ENCODE measurements at regions not wholly inside any gene's neighbourhood (a gene's known extent, or its start where the extent isn't known, plus 50 kb on each side); places are given as distances from the start of the nearest gene placed in this dataset.

DNA sequence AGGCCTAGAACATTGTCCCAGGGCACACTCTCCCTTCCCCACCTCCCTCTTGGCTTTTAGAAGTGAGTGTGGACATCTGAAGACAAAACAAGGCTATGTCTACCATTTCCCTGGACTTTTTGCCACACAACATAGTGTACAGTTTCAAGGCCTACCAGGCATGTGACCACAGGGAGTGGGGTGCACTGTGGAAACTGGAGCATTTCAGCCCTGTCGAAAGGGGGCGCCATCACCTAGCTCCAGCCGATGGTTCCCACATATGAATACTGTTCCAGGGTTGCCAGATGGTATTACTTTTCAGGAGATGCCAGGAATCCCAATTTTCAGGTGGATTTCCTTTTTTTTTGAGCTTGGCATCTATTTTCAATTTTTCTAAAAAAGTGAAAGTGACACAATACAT lies 140.7 kb downstream of the KATNIP start:
- H3K27me3 ChIP-seq (ENCODE audit: insufficient read depth, low read length): no peaks in the 10 kb centered on the region
- H2BK5ac ChIP-seq (ENCODE audit: insufficient read length, low read length): no peak overlapping the region
- H3K4me3 Mint-ChIP-seq: no peak overlapping the region
- no peak overlapping the region for H2BK15ac ChIP-seq (ENCODE audit: low read depth, low read length)
- H3K79me2 ChIP-seq (ENCODE audit: insufficient read depth, low read length): no peaks in the 10 kb centered on the region
- no peak overlapping the region for H3T11ph ChIP-seq (ENCODE audit: low read length)
- no peak overlapping the region for H3K4me2 ChIP-seq (ENCODE audit: insufficient read depth, insufficient read length, low read length)
- H3K27me3 Mint-ChIP-seq (ENCODE audit: low read depth): no peaks in the 10 kb centered on the region
- no peak overlapping the region for H3K27ac ChIP-seq (ENCODE audit: insufficient read length, low read depth, low read length)
- H3K23me2 ChIP-seq (ENCODE audit: insufficient read length, low read depth, low read length, poor library complexity, severe bottlenecking): no peaks in the 10 kb centered on the region
- no peak overlapping the region for H3K4ac ChIP-seq (ENCODE audit: low read depth, low read length)
- H2BK120ac ChIP-seq (ENCODE audit: low read depth, low read length, poor library complexity, severe bottlenecking): no peak overlapping the region
- H2BK12ac ChIP-seq (ENCODE audit: insufficient read length, low read depth, low read length): no peak overlapping the region
- H4K20me1 ChIP-seq (ENCODE audit: control insufficient read depth, insufficient read depth, insufficient read length): no peaks in the 10 kb centered on the region
- TF ChIP-seq, protein P1, sequence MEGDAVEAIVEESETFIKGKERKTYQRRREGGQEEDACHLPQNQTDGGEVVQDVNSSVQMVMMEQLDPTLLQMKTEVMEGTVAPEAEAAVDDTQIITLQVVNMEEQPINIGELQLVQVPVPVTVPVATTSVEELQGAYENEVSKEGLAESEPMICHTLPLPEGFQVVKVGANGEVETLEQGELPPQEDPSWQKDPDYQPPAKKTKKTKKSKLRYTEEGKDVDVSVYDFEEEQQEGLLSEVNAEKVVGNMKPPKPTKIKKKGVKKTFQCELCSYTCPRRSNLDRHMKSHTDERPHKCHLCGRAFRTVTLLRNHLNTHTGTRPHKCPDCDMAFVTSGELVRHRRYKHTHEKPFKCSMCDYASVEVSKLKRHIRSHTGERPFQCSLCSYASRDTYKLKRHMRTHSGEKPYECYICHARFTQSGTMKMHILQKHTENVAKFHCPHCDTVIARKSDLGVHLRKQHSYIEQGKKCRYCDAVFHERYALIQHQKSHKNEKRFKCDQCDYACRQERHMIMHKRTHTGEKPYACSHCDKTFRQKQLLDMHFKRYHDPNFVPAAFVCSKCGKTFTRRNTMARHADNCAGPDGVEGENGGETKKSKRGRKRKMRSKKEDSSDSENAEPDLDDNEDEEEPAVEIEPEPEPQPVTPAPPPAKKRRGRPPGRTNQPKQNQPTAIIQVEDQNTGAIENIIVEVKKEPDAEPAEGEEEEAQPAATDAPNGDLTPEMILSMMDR (conservative IDR thresholded peaks at IDR 0.05): peak; percentile 84
- H3K23ac ChIP-seq (ENCODE audit: insufficient read length, low read depth, low read length): no peak overlapping the region
- WGBS (ENCODE audit: extremely low coverage, insufficient read length, low lambda C conversion rate): no CpG with 5 or more reads among the region's 3 CpGs
- H3K9ac ChIP-seq (ENCODE audit: extremely low read depth, insufficient read length, low read length): no peak overlapping the region
- H3K4me1 Mint-ChIP-seq: peaks cover 12 to 13% of the 10 kb centered on the region in 2 experiments
- no peak overlapping the region for H2BK20ac ChIP-seq (ENCODE audit: low read depth, low read length, poor library complexity, severe bottlenecking)
- no peak overlapping the region for H3K18ac ChIP-seq (ENCODE audit: insufficient read length, low read depth, low read length)
- no peak overlapping the region for H3K27ac Mint-ChIP-seq
- no peak overlapping the region for H3K56ac ChIP-seq (ENCODE audit: insufficient read length, low read depth, low read length)
- H4K5ac ChIP-seq (ENCODE audit: insufficient read length, low read depth, low read length): no peak overlapping the region
- H3K79me1 ChIP-seq (ENCODE audit: insufficient read depth, low read depth, low read length, poor library complexity, severe bottlenecking): no peaks in the 10 kb centered on the region
- no peaks in the 10 kb centered on the region for H3K9me3 Mint-ChIP-seq
- no peak overlapping the region for H4K91ac ChIP-seq (ENCODE audit: insufficient read length, low read depth, low read length)
- no peak overlapping the region for H2AFZ ChIP-seq (ENCODE audit: low read length)
- H3K9me3 ChIP-seq (ENCODE audit: control insufficient read depth, low read depth, low read length): no peaks in the 10 kb centered on the region
- H2AK5ac ChIP-seq (ENCODE audit: insufficient read length, low read length): no peak overlapping the region
- DNase-seq: peak; percentile 52
- no peaks in the 10 kb centered on the region for H3K4me1 ChIP-seq (ENCODE audit: insufficient read depth, low read length)
- H3K14ac ChIP-seq (ENCODE audit: insufficient read depth, low read length): no peak overlapping the region
- H4K8ac ChIP-seq (replicated peaks; ENCODE audit: insufficient read length, low read depth, low read length): no peak overlapping the region
- H3K36me3 Mint-ChIP-seq (ENCODE audit: insufficient read depth in 1 of 3, low read depth in 3 of 3): no peaks in the 10 kb centered on the region
